GM10266 (cell line): ENCODE measurements at regions not wholly inside any gene's neighbourhood (a gene's known extent, or its start where the extent isn't known, plus 50 kb on each side); places are given as distances from the start of the nearest gene placed in this dataset.
"Not testable (repeated sequence)": the region's sequence is repeated elsewhere in the genome, so short reads cannot be mapped to it uniquely, and the experiment has no call there.

Experiments used
- DNase-seq: peaks from one replicate; pipeline ENCODE4 v3.0.0; 2012; ENCODE audit errors: extremely low spot score
- TF ChIP-seq, protein P1 (sequence below): IDR thresholded peaks from 2 replicates; pipeline ENCODE4 v1.5.1; 2012; ENCODE audit warnings: mild to moderate bottlenecking, low read depth; ENCODE audit not compliant: control insufficient read depth, insufficient read depth; ENCODE audit errors: missing control alignments

DNA sequence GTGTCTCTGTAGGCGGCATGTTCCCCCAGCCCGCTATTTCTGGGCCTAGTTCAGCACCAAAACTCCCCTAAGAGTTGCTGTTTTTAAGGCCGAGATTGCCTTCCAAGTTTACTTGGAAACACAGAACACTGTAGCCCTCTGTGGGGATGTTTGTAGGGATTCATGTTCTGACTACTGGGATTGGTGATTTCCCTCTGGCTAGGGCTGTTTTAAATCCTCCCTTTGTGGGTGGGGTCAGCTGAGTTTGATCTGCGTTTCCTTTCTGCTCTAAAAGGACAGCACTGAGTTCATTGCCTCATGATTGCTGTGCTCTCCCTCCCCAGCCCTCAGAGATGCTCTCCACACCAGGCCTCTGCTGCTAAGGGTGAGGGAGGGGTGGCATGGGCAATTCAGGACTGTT is 640.6 kb upstream of the DPPA4 start:
- TF ChIP-seq, protein P1, sequence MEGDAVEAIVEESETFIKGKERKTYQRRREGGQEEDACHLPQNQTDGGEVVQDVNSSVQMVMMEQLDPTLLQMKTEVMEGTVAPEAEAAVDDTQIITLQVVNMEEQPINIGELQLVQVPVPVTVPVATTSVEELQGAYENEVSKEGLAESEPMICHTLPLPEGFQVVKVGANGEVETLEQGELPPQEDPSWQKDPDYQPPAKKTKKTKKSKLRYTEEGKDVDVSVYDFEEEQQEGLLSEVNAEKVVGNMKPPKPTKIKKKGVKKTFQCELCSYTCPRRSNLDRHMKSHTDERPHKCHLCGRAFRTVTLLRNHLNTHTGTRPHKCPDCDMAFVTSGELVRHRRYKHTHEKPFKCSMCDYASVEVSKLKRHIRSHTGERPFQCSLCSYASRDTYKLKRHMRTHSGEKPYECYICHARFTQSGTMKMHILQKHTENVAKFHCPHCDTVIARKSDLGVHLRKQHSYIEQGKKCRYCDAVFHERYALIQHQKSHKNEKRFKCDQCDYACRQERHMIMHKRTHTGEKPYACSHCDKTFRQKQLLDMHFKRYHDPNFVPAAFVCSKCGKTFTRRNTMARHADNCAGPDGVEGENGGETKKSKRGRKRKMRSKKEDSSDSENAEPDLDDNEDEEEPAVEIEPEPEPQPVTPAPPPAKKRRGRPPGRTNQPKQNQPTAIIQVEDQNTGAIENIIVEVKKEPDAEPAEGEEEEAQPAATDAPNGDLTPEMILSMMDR, result no peak
- DNase-seq, result no peak

GRCh38 chr3:109982201-109982600 is 644.9 kb upstream of the DPPA4 start:
- no peak for DNase-seq
- TF ChIP-seq, protein P1, result no peak

GRCh38 chr3:109984976-109985375 is 647.6 kb upstream of the DPPA4 start:
- DNase-seq, result no peak
- TF ChIP-seq, protein P1, result no peak

- no peak for DNase-seq
- TF ChIP-seq, protein P1, result no peak
Measured at GRCh38 chr3:109985943-109986555, 648.7 kb upstream of the DPPA4 start.

DNA sequence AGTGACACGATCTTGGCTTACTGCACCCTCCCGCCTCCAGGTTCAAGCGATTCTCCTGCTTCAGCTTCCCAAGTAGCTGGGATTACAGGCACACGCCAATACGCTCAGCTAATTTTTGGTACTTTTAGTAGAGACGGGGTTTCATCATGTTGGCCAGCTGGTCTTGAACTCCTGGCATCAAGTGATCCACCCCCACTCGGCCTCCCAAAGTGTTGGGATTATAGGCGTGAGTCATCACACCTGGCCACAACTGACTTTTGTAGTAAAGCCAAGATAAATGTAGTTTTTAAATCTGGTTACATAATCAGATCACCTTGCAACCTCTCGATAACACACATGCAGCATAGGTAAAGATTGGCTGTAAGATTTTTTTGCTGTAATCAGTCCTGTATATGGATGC is 657.5 kb upstream of the DPPA4 start:
- TF ChIP-seq, protein P1, result no peak
- no peak for DNase-seq

- no peak for DNase-seq
- TF ChIP-seq, protein P1, result no peak
Measured at GRCh38 chr3:109995377-109995776, 658.0 kb upstream of the DPPA4 start.

DNA sequence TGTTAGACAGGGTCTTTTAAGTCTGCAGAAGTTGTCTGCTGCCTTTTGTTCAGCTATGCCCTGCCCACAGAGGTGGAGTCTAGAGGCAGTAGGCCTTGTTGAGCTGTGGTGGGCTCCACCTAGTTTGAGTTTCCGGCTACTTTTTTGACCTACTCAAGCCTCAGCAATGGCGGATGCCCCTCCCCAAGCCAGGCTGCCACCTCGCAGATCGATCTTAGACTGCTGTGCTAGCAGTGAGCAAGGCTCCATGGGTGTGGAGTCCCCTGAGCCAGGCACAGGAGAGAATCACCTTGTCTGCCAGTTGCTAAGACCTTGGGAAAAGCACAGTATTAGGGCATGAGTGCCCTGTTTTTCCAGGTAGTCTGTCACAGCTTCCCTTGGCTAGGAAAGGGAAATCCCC is 664.6 kb upstream of the DPPA4 start:
- not testable (repeated sequence) for DNase-seq

DNA sequence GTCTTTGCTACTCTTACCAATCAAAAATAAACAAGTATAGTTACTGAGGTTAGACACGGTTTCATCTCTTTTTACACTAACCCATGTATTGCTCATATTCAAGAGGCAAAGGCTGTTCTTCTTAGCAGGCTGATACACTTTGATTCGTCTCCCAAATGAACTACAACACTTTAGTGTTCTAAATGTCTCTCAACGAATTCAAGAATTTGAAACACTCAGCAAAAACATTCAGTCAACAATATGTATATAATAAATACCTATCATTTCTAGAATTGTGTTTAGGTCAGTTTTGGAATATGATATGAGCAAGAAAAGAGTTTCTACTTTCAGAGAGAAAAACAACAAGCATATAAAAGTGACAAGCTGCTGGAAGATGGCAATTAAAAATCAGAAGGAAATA is 669.6 kb upstream of the DPPA4 start:
- no peak for DNase-seq
- TF ChIP-seq, protein P1, result no peak
